Neural progenitor cell (in vitro differentiated cells): ENCODE measurements at regions not wholly inside any gene's neighbourhood (a gene's known extent, or its start where the extent isn't known, plus 50 kb on each side); places are given as distances from the start of the nearest gene placed in this dataset.

Source experiments
- DNase-seq: peaks from one replicate; pipeline ENCODE4 v3.0.0-alpha.2; 2016; ENCODE audit warnings: low spot score
- H2AFZ ChIP-seq: fragments of 200-600 bp; sonication (generic); replicated peaks from 2 replicates; pipeline ENCODE4 v1.6.1; 2016; ENCODE audit warnings: antibody characterized with exemption
- H3F3A ChIP-seq: fragments of 200-600 bp; sonication (generic); 2 replicates; pipeline ENCODE4 v1.6.1; 2016; ENCODE audit warnings: antibody characterized with exemption, low read depth
- H3K27ac ChIP-seq: fragments of 200-600 bp; sonication (generic); 2 replicates; pipeline ENCODE4 v1.5.1; 2016; ENCODE audit warnings: mild to moderate bottlenecking
- H3K27me3 ChIP-seq: fragments of 200-600 bp; sonication (generic); 2 replicates; pipeline ENCODE4 v1.6.1; 2016; ENCODE audit warnings: mild to moderate bottlenecking, moderate library complexity
- H3K36me3 ChIP-seq: fragments of 200-600 bp; sonication (generic); 2 replicates; pipeline ENCODE4 v1.5.1; 2016
- H3K4me1 ChIP-seq: fragments of 200-600 bp; sonication (generic); 2 replicates; pipeline ENCODE4 v1.6.1; 2016; ENCODE audit warnings: mixed run types
- H3K4me2 ChIP-seq: fragments of 200-600 bp; sonication (generic); 2 replicates; pipeline ENCODE4 v1.6.1; 2016
- H3K4me3 ChIP-seq: fragments of 200-600 bp; sonication (generic); 2 replicates; pipeline ENCODE4 v1.5.1; 2016
- H3K79me2 ChIP-seq: fragments of 200-600 bp; sonication (generic); 2 replicates; pipeline ENCODE4 v1.6.1; 2016; ENCODE audit warnings: low read depth
- H3K9ac ChIP-seq: fragments of 200-600 bp; sonication (generic); 2 replicates; pipeline ENCODE4 v1.6.1; 2016
- H3K9me3 ChIP-seq: fragments of 200-600 bp; sonication (generic); 2 replicates; pipeline ENCODE4 v1.5.1; 2016; ENCODE audit warnings: low read depth
- H4K20me1 ChIP-seq: fragments of 200-600 bp; sonication (generic); 2 replicates; pipeline ENCODE4 v1.6.1; 2016; ENCODE audit warnings: low read depth
- H3K27ac Mint-ChIP-seq: 3 replicates; pipeline ENCODE4 v1.8.0; 2021; ENCODE audit warnings: mixed read lengths
- H3K27me3 Mint-ChIP-seq: 2 replicates; pipeline ENCODE4 v1.8.0; 2022; ENCODE audit warnings: low read depth, mild to moderate bottlenecking, inconsistent platforms, moderate library complexity, mixed read lengths; ENCODE audit not compliant: insufficient read depth
- H3K36me3 Mint-ChIP-seq: 3 replicates; pipeline ENCODE4 v1.8.0; 2021; ENCODE audit warnings: mixed read lengths
- H3K4me1 Mint-ChIP-seq: 3 replicates; pipeline ENCODE4 v1.8.0; 2021; ENCODE audit warnings: mixed read lengths
- H3K4me3 Mint-ChIP-seq: 3 replicates; pipeline ENCODE4 v1.8.0; 2021; ENCODE audit warnings: mild to moderate bottlenecking, moderate library complexity, mixed read lengths
- H3K9me3 Mint-ChIP-seq: 3 replicates; pipeline ENCODE4 v1.8.0; 2020; ENCODE audit warnings: mixed read lengths
- CTCF ChIP-seq: fragments of 200-600 bp; sonication (generic); IDR thresholded peaks from 2 replicates; pipeline ENCODE4 v1.5.1; 2017; ENCODE audit warnings: antibody characterized with exemption, mild to moderate bottlenecking
- EZH2 ChIP-seq: fragments of 200-600 bp; sonication (generic); IDR thresholded peaks from 2 replicates; pipeline ENCODE4 v1.6.1; 2017; ENCODE audit warnings: antibody characterized with exemption, mild to moderate bottlenecking, moderate library complexity
- EZH2phosphoT487 ChIP-seq: fragments of 200-600 bp; sonication (generic); IDR thresholded peaks from 2 replicates; pipeline ENCODE4 v1.6.1; 2017; ENCODE audit warnings: antibody characterized with exemption

GRCh38 chr5:3101561-3101960, 350.1 kb upstream of the IRX2 start:
- Mint-ChIP-seq H3K4me1 (peaks cover 57% of the 10 kb centered on the region), H3K27ac (peak overlapping the region; percentile 85), H3K4me3 (peak overlapping the region; percentile 49), H3K9me3 (no peaks in the 10 kb centered on the region), H3K27me3 (peaks cover 17% of the 10 kb centered on the region), H3K36me3 (no peaks in the 10 kb centered on the region)
- H3K79me2 ChIP-seq = no peaks in the 10 kb centered on the region
- peak; percentile 47 for DNase-seq
- peaks cover 22% of the 10 kb centered on the region for H4K20me1 ChIP-seq
- H3K4me2 ChIP-seq = peak overlapping the region; percentile 53
- peaks cover 62% of the 10 kb centered on the region for H3K27me3 ChIP-seq
- H3K4me3 ChIP-seq = no peak overlapping the region
- H3F3A ChIP-seq = peaks cover 54% of the 10 kb centered on the region
- peaks cover 44% of the 10 kb centered on the region for H3K4me1 ChIP-seq
- TF ChIP-seq EZH2 (no peak), EZH2phosphoT487 (no peak), CTCF (no peak)
- no peak overlapping the region for H3K9ac ChIP-seq
- no peak overlapping the region for H2AFZ ChIP-seq
- H3K9me3 ChIP-seq = no peaks in the 10 kb centered on the region
- no peaks in the 10 kb centered on the region for H3K36me3 ChIP-seq
- no peak overlapping the region for H3K27ac ChIP-seq

- H3K4me1 Mint-ChIP-seq = peaks cover 55% of the 10 kb centered on the region
Measured at GRCh38 chr5:3100921-3101551, 349.6 kb upstream of the IRX2 start.

GRCh38 chr5:3099954-3100353, 348.5 kb upstream of the IRX2 start:
- H3F3A ChIP-seq = peaks cover 43% of the 10 kb centered on the region
- H3K4me3 ChIP-seq = no peak overlapping the region
- no peak overlapping the region for H3K27ac Mint-ChIP-seq
- TF ChIP-seq EZH2 (no peak), EZH2phosphoT487 (no peak), CTCF (no peak)
- no peaks in the 10 kb centered on the region for H3K36me3 ChIP-seq
- no peak for DNase-seq
- no peak overlapping the region for H3K4me3 Mint-ChIP-seq
- H4K20me1 ChIP-seq = peaks cover 19% of the 10 kb centered on the region
- peaks cover 49% of the 10 kb centered on the region for H3K27me3 ChIP-seq
- no peak overlapping the region for H3K9ac ChIP-seq
- H3K36me3 Mint-ChIP-seq = no peaks in the 10 kb centered on the region
- H3K4me2 ChIP-seq = no peak overlapping the region
- H3K9me3 Mint-ChIP-seq = no peaks in the 10 kb centered on the region
- peaks cover 44% of the 10 kb centered on the region for H3K4me1 Mint-ChIP-seq
- no peaks in the 10 kb centered on the region for H3K9me3 ChIP-seq
- H3K27me3 Mint-ChIP-seq = peaks cover 10% of the 10 kb centered on the region
- H3K27ac ChIP-seq = no peak overlapping the region
- H3K79me2 ChIP-seq = no peaks in the 10 kb centered on the region
- no peak overlapping the region for H2AFZ ChIP-seq
- H3K4me1 ChIP-seq = peaks cover 41% of the 10 kb centered on the region

More at GRCh38 chr5:3100921-3101551, 349.6 kb upstream of the IRX2 start:
- H3K36me3 ChIP-seq = no peaks in the 10 kb centered on the region
- H3K27me3 Mint-ChIP-seq = peaks cover 17% of the 10 kb centered on the region
- no peaks in the 10 kb centered on the region for H3K36me3 Mint-ChIP-seq
- no peaks in the 10 kb centered on the region for H3K9me3 ChIP-seq
- H3K79me2 ChIP-seq = no peaks in the 10 kb centered on the region
- no peak for DNase-seq
- H3K9ac ChIP-seq = no peak overlapping the region
- H3F3A ChIP-seq = peaks cover 52% of the 10 kb centered on the region
- H3K27me3 ChIP-seq = peaks cover 59% of the 10 kb centered on the region
- TF ChIP-seq CTCF (no peak), EZH2phosphoT487 (no peak), EZH2 (no peak)
- H3K27ac Mint-ChIP-seq = peak overlapping the region; percentile 85
- peaks cover 22% of the 10 kb centered on the region for H4K20me1 ChIP-seq
- H3K9me3 Mint-ChIP-seq = no peaks in the 10 kb centered on the region
- peaks cover 44% of the 10 kb centered on the region for H3K4me1 ChIP-seq
- no peak overlapping the region for H3K4me3 ChIP-seq
- no peak overlapping the region for H3K27ac ChIP-seq
- H3K4me3 Mint-ChIP-seq = peak overlapping the region; percentile 27
- H3K4me2 ChIP-seq = peak overlapping the region; percentile 53
- H2AFZ ChIP-seq = no peak overlapping the region
